OCI-LY3 (cell line): ENCODE measurements at regions not wholly inside any gene's neighbourhood (a gene's known extent, or its start where the extent isn't known, plus 50 kb on each side); places are given as distances from the start of the nearest gene placed in this dataset.

Source experiments
- EZH2phosphoT487 ChIP-seq: fragments of 200-600 bp; shearing (Covaris generic); IDR thresholded peaks from 2 replicates; pipeline ENCODE4 v1.6.1; 2018; ENCODE audit warnings: antibody characterized with exemption, mixed run types, low read depth
- TF ChIP-seq, protein P1 (sequence below): fragments of 200-600, 300-600 bp; sonication (generic); IDR thresholded peaks from 2 replicates; pipeline ENCODE4 v1.5.1; 2014; ENCODE audit warnings: antibody characterized with exemption, low read length, low read depth

DNA sequence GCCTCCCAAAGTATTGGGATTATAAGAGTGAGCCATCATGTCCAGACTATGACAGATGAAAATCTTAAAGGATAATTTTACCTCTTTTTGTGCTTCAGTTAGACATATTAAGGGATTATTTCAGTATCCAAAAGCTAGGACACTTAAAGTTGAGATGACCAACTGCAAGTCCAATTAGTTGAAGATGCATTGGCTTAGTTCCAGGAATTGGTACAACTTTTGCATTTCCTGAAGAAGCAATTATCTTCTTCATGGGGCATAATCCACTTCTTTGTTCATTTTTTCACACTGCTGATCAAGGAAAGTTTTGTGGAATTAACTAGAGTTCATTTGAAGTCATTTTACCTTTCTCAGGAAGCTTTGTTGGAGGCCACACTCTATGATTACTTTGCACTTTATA, 72.0 kb upstream of the HECW1 start:
- TF ChIP-seq, protein P1, sequence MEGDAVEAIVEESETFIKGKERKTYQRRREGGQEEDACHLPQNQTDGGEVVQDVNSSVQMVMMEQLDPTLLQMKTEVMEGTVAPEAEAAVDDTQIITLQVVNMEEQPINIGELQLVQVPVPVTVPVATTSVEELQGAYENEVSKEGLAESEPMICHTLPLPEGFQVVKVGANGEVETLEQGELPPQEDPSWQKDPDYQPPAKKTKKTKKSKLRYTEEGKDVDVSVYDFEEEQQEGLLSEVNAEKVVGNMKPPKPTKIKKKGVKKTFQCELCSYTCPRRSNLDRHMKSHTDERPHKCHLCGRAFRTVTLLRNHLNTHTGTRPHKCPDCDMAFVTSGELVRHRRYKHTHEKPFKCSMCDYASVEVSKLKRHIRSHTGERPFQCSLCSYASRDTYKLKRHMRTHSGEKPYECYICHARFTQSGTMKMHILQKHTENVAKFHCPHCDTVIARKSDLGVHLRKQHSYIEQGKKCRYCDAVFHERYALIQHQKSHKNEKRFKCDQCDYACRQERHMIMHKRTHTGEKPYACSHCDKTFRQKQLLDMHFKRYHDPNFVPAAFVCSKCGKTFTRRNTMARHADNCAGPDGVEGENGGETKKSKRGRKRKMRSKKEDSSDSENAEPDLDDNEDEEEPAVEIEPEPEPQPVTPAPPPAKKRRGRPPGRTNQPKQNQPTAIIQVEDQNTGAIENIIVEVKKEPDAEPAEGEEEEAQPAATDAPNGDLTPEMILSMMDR = no peak
- TF ChIP-seq EZH2phosphoT487 = no peak
